ENCODE measurements at regions not wholly inside any gene's neighbourhood (a gene's known extent, or its start where the extent isn't known, plus 50 kb on each side); places are given as distances from the start of the nearest gene placed in this dataset.

DNA sequence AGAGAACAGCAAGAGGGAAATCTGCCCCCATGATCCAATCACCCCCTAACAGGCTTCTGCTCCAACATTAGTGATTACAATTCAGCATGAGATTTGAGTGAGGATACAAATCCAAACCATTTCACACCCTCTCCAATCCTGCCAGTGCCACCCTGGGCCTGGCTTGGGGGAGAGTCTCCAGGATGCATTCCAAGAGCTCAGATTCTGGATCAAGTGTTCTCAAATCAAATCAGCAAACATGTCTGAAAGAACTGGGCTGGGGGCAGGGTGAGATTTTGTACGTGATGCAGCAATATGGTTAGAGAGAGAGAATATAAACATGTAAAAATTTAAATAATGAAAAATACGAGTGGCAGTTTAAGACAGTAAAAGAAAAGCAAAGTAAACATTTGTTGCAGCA, 2100.9 kb upstream of the CELF4 start:
- H2BK5ac ChIP-seq (ENCODE audit: low read depth, low read length), result no peak overlapping the region
- H4K8ac ChIP-seq (ENCODE audit: extremely low read depth, insufficient read depth, low read length), result no peak overlapping the region
- TF ChIP-seq RAD21 (IDR thresholded peaks at IDR 0.05 in 1 of 2, conservative IDR thresholded peaks at IDR 0.05 in 1 of 2; ENCODE audit: low read depth in 2 of 2, low read length in 2 of 2) (no peak), ZNF274 (IDR thresholded peaks at IDR 0.05; ENCODE audit: borderline replicate concordance, extremely low read depth, low read length) (no peak), NRF1 (IDR thresholded peaks at IDR 0.05; ENCODE audit: low read depth, low read length) (no peak), MAFK (IDR thresholded peaks at IDR 0.05; ENCODE audit: low read depth, low read length) (no peak), RXRA (IDR thresholded peaks at IDR 0.05; ENCODE audit: insufficient read depth, low read depth, low read length) (no peak), BACH1 (IDR thresholded peaks at IDR 0.05; ENCODE audit: low read length) (no peak), SRF (IDR thresholded peaks at IDR 0.05; ENCODE audit: low read depth, low read length) (no peak), EZH2 (IDR thresholded peaks at IDR 0.05; ENCODE audit: low read depth, low read length, severe bottlenecking) (no peak), KDM4A (IDR thresholded peaks at IDR 0.05; ENCODE audit: low read depth, low read length, severe bottlenecking) (no peak), SIX5 (IDR thresholded peaks at IDR 0.05; ENCODE audit: low read depth, low read length) (no peak), RFX5 (IDR thresholded peaks at IDR 0.05; ENCODE audit: borderline replicate concordance, low read depth, low read length) (no peak), CTBP2 (IDR thresholded peaks at IDR 0.05; ENCODE audit: borderline replicate concordance, insufficient read depth, insufficient read length, low read length) (no peak), SP2 (IDR thresholded peaks at IDR 0.05; ENCODE audit: low read length) (no peak), SIN3A (conservative IDR thresholded peaks at IDR 0.05 in 1 of 2, IDR thresholded peaks at IDR 0.05 in 1 of 2; ENCODE audit: low read depth in 1 of 2, low read length in 2 of 2) (no peak), GABPA (IDR thresholded peaks at IDR 0.05; ENCODE audit: borderline replicate concordance, insufficient read depth, low read length) (no peak)
- H2AK5ac ChIP-seq (ENCODE audit: low read depth, low read length), result no peak overlapping the region
- H3K4me1 ChIP-seq (replicated peaks in 1 of 4; ENCODE audit: control insufficient read depth in 3 of 4, insufficient read depth in 4 of 4, low read length in 3 of 4), result no peaks in the 10 kb centered on the region
- H4K91ac ChIP-seq (replicated peaks; ENCODE audit: insufficient read length, low read length), result no peak overlapping the region
- 93% methylated on average over 2 of the region's 2 CpGs; no CpG with 5 or more reads in 1 of the 2 experiments for WGBS, 2 experiments (ENCODE audit: extremely low coverage in 1 of 2, insufficient coverage in 1 of 2, insufficient read length in 1 of 2, insufficient replicate concordance in 2 of 2, low coverage in 1 of 2, low lambda C conversion rate in 2 of 2, missing lambda C conversion rate in 1 of 2)
- ChIA-PET CTCF (ENCODE audit: partially characterized antibody) (interaction anchor here (1.0 kb wide), 1 partner anchor 12 kb away, joined by 3 read pairs; no protein-coding TSS in a partner anchor), POLR2A (ENCODE audit: partially characterized antibody) (no interaction called here)
- no peak overlapping the region for H2BK15ac ChIP-seq (ENCODE audit: low read length)
- FAIRE-seq, result no peak
- H3K36me3 ChIP-seq (ENCODE audit: control insufficient read depth in 2 of 4, insufficient read depth in 4 of 4, low read length in 3 of 4), result no peaks in the 10 kb centered on the region
- H3K9me3 ChIP-seq (ENCODE audit: insufficient read depth in 2 of 2, low read depth in 1 of 2, low read length in 1 of 2), result no peaks in the 10 kb centered on the region
- no peak overlapping the region for H2BK120ac ChIP-seq (replicated peaks; ENCODE audit: low read depth, low read length)
- no peaks in the 10 kb centered on the region; a peak in 1 of 4 replicates for H3K79me2 ChIP-seq (ENCODE audit: control insufficient read depth in 1 of 2, insufficient read depth in 2 of 2, low read length in 2 of 2)
- no peak overlapping the region for H4K5ac ChIP-seq (ENCODE audit: insufficient read length, low read depth, low read length)
- no peak overlapping the region for H3K4me3 ChIP-seq (ENCODE audit: extremely low read depth in 1 of 4, insufficient read depth in 2 of 4, low read depth in 3 of 4, low read length in 4 of 4)
- no peak overlapping the region for H3K4ac ChIP-seq (replicated peaks; ENCODE audit: insufficient read length, low read depth, low read length)
- H3K27me3 ChIP-seq (replicated peaks in 1 of 4; ENCODE audit: control insufficient read depth in 3 of 4, extremely low read depth in 1 of 4, insufficient read depth in 3 of 4, low read length in 3 of 4), result no peaks in the 10 kb centered on the region
- H2AFZ ChIP-seq (ENCODE audit: low read length), result no peak overlapping the region
- H4K20me1 ChIP-seq (replicated peaks in 1 of 2; ENCODE audit: control insufficient read depth in 1 of 2, insufficient read depth in 2 of 2, low read length in 2 of 2), result peaks cover 0 to 2% of the 10 kb centered on the region in 2 experiments
- H3K79me1 ChIP-seq (ENCODE audit: low read depth, low read length), result no peaks in the 10 kb centered on the region
- H3K9ac ChIP-seq (replicated peaks in 1 of 4; ENCODE audit: extremely low read depth in 1 of 4, low read depth in 3 of 4, low read length in 3 of 4), result no peak overlapping the region
- H3K4me2 ChIP-seq (ENCODE audit: insufficient read depth in 1 of 2, low read depth in 2 of 2, low read length in 2 of 2), result no peak overlapping the region
- no peak overlapping the region for H2BK12ac ChIP-seq (ENCODE audit: low read depth, low read length)
- no peak for DNase-seq (ENCODE audit: low read depth in 1 of 2, low spot score in 2 of 2)
- no peak overlapping the region for H3K56ac ChIP-seq (replicated peaks; ENCODE audit: insufficient read length, low read depth, low read length)
- H3K23ac ChIP-seq (ENCODE audit: insufficient read length), result no peak overlapping the region
- H3K14ac ChIP-seq (ENCODE audit: insufficient read length), result no peak overlapping the region
- H3K23me2 ChIP-seq (ENCODE audit: low read depth, low read length), result no peaks in the 10 kb centered on the region; the same call in 1 of the 2 replicates
- H3K27ac ChIP-seq (ENCODE audit: low read depth, low read length), result no peak overlapping the region
- no peak overlapping the region for H2BK20ac ChIP-seq (ENCODE audit: low read length)
- H3K18ac ChIP-seq (ENCODE audit: extremely low read depth, low read length), result no peak overlapping the region

All from H1 (cell line).